HEK293 (cell line): ENCODE measurements at regions not wholly inside any gene's neighbourhood (a gene's known extent, or its start where the extent isn't known, plus 50 kb on each side); places are given as distances from the start of the nearest gene placed in this dataset.

Source experiments
- KLF7 ChIP-seq: fragments of 450-650 bp; formaldehyde crosslinking; IDR thresholded peaks from 2 replicates; pipeline ENCODE4 v1.5.1; 2016; ENCODE audit warnings: missing biosample characterization, missing genetic modification characterization, borderline replicate concordance
- KLF9 ChIP-seq: fragments of 450-650 bp; formaldehyde crosslinking; IDR thresholded peaks from 2 replicates; pipeline ENCODE4 v1.5.1; 2016; ENCODE audit warnings: missing biosample characterization, missing genetic modification characterization, low read depth
- REPIN1 ChIP-seq: fragments of 450-650 bp; formaldehyde crosslinking; IDR thresholded peaks from 2 replicates; pipeline ENCODE4 v1.5.1; 2017; ENCODE audit warnings: missing biosample characterization, missing genetic modification characterization, low read depth
- TSHZ1 ChIP-seq: fragments of 450-650 bp; formaldehyde crosslinking; IDR thresholded peaks from 2 replicates; pipeline ENCODE4 v1.5.1; 2016; ENCODE audit warnings: missing biosample characterization, missing genetic modification characterization, borderline replicate concordance
- YY2 ChIP-seq: fragments of 450-650 bp; formaldehyde crosslinking; IDR thresholded peaks from 2 replicates; pipeline ENCODE4 v1.5.1; 2016; ENCODE audit warnings: missing biosample characterization, missing genetic modification characterization
- ZNF175 ChIP-seq: fragments of 450-650 bp; formaldehyde crosslinking; IDR thresholded peaks from 2 replicates; pipeline ENCODE4 v1.5.1; 2016; ENCODE audit warnings: missing biosample characterization, missing genetic modification characterization
- ZNF221 ChIP-seq: fragments of 450-650 bp; formaldehyde crosslinking; IDR thresholded peaks from 2 replicates; pipeline ENCODE4 v1.5.1; 2017; ENCODE audit warnings: missing biosample characterization, missing genetic modification characterization, borderline replicate concordance
- ZNF248 ChIP-seq: fragments of 450-650 bp; formaldehyde crosslinking; IDR thresholded peaks from 2 replicates; pipeline ENCODE4 v1.5.1; 2017; ENCODE audit warnings: missing biosample characterization, missing genetic modification characterization
- ZNF280D ChIP-seq: fragments of 450-650 bp; formaldehyde crosslinking; IDR thresholded peaks from 2 replicates; pipeline ENCODE4 v1.5.1; 2016; ENCODE audit warnings: missing biosample characterization, missing genetic modification characterization
- ZNF404 ChIP-seq: fragments of 450-650 bp; formaldehyde crosslinking; IDR thresholded peaks from 2 replicates; pipeline ENCODE4 v1.5.1; 2017; ENCODE audit warnings: missing biosample characterization, missing genetic modification characterization
- ZNF423 ChIP-seq: fragments of 450-650 bp; formaldehyde crosslinking; IDR thresholded peaks from 2 replicates; pipeline ENCODE4 v1.5.1; 2016; ENCODE audit warnings: missing biosample characterization, missing genetic modification characterization
- ZNF473 ChIP-seq: fragments of 450-650 bp; formaldehyde crosslinking; IDR thresholded peaks from 2 replicates; pipeline ENCODE4 v1.5.1; 2017; ENCODE audit warnings: missing biosample characterization, missing genetic modification characterization
- ZNF518A ChIP-seq: fragments of 450-650 bp; formaldehyde crosslinking; conservative IDR thresholded peaks from 2 replicates; pipeline ENCODE4 v1.5.1; 2016; ENCODE audit warnings: low read depth, missing biosample characterization, missing genetic modification characterization
- ZSCAN23 ChIP-seq: fragments of 450-650 bp; formaldehyde crosslinking; IDR thresholded peaks from 2 replicates; pipeline ENCODE4 v1.5.1; 2016; ENCODE audit warnings: missing biosample characterization, missing genetic modification characterization
- TF ChIP-seq, protein P1 (sequence below): fragments of 450-650 bp; formaldehyde crosslinking; IDR thresholded peaks from 2 replicates; pipeline ENCODE4 v1.5.1; 2017; ENCODE audit warnings: missing biosample characterization, missing genetic modification characterization
- TF ChIP-seq, protein P2 (sequence below): fragments of 450-650 bp; formaldehyde crosslinking; IDR thresholded peaks from 2 replicates; pipeline ENCODE4 v1.5.1; 2016; ENCODE audit warnings: missing biosample characterization, missing genetic modification characterization
- TF ChIP-seq, protein P3 (sequence below): fragments of 450-650 bp; formaldehyde crosslinking; IDR thresholded peaks from 2 replicates; pipeline ENCODE4 v1.5.1; 2017; ENCODE audit warnings: missing biosample characterization, missing genetic modification characterization

GRCh38 chr1:47709019-47709871 is 271.4 kb downstream of the FOXD2 start (continued):
- TF ChIP-seq KLF9 (tag by site-specific recombination) (peak; percentile 52), ZSCAN23 (tag by site-specific recombination) (peak; percentile 57; the same call in 1 of the 2 replicates), ZNF423 (tag by site-specific recombination) (peak; percentile 64), ZNF221 (no peak), ZNF175 (no peak), ZNF248 (tag by site-specific recombination) (no peak), ZNF404 (tag by site-specific recombination) (no peak), TSHZ1 (tag by site-specific recombination) (no peak; the same call in 1 of the 2 replicates), YY2 (no peak), ZNF280D (no peak), ZNF518A (no peak), ZNF473 (tag by site-specific recombination) (no peak), REPIN1 (no peak), KLF7 (tag by site-specific recombination) (peak; percentile 35; the same call in 1 of the 2 replicates)
- TF ChIP-seq, protein P1, sequence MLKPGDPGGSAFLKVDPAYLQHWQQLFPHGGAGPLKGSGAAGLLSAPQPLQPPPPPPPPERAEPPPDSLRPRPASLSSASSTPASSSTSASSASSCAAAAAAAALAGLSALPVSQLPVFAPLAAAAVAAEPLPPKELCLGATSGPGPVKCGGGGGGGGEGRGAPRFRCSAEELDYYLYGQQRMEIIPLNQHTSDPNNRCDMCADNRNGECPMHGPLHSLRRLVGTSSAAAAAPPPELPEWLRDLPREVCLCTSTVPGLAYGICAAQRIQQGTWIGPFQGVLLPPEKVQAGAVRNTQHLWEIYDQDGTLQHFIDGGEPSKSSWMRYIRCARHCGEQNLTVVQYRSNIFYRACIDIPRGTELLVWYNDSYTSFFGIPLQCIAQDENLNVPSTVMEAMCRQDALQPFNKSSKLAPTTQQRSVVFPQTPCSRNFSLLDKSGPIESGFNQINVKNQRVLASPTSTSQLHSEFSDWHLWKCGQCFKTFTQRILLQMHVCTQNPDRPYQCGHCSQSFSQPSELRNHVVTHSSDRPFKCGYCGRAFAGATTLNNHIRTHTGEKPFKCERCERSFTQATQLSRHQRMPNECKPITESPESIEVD (tag by site-specific recombination): no peak
- TF ChIP-seq, protein P2, sequence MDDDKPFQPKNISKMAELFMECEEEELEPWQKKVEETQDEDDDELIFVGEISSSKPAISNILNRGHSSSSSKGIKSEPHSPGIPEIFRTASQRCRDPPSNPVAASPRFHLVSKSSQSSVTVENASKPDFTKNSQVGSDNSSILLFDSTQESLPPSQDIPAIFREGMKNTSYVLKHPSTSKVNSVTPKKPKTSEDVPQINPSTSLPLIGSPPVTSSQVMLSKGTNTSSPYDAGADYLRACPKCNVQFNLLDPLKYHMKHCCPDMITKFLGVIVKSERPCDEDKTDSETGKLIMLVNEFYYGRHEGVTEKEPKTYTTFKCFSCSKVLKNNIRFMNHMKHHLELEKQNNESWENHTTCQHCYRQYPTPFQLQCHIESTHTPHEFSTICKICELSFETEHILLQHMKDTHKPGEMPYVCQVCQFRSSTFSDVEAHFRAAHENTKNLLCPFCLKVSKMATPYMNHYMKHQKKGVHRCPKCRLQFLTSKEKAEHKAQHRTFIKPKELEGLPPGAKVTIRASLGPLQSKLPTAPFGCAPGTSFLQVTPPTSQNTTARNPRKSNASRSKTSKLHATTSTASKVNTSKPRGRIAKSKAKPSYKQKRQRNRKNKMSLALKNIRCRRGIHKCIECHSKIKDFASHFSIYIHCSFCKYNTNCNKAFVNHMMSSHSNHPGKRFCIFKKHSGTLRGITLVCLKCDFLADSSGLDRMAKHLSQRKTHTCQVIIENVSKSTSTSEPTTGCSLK (tag by site-specific recombination): no peak
- TF ChIP-seq, protein P3, sequence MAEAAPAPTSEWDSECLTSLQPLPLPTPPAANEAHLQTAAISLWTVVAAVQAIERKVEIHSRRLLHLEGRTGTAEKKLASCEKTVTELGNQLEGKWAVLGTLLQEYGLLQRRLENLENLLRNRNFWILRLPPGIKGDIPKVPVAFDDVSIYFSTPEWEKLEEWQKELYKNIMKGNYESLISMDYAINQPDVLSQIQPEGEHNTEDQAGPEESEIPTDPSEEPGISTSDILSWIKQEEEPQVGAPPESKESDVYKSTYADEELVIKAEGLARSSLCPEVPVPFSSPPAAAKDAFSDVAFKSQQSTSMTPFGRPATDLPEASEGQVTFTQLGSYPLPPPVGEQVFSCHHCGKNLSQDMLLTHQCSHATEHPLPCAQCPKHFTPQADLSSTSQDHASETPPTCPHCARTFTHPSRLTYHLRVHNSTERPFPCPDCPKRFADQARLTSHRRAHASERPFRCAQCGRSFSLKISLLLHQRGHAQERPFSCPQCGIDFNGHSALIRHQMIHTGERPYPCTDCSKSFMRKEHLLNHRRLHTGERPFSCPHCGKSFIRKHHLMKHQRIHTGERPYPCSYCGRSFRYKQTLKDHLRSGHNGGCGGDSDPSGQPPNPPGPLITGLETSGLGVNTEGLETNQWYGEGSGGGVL: peak; percentile 66
